Astrocyte (in vitro differentiated cells and primary cell): ENCODE measurements at regions not wholly inside any gene's neighbourhood (a gene's known extent, or its start where the extent isn't known, plus 50 kb on each side); places are given as distances from the start of the nearest gene placed in this dataset.

Experiments
- DNase-seq: peaks from one replicate; pipeline ENCODE4 v3.0.0-alpha.2; 2010; ENCODE audit warnings: low read depth
- FAIRE-seq: peaks from 2 replicates; lab custom pipeline; 2011; peaks lifted over from hg19 to GRCh38; lab: Jason Lieb, UNC
- H2AFZ ChIP-seq: 2 replicates; pipeline ENCODE4 v1.6.0; 2012; ENCODE audit warnings: low read depth, low read length, inconsistent platforms
- H3K27ac ChIP-seq: 2 replicates; pipeline ENCODE4 v1.5.1; 2011; ENCODE audit warnings: low read depth, low read length, inconsistent platforms
- H3K27me3 ChIP-seq: 2 replicates; pipeline ENCODE4 v1.6.0; 2011; ENCODE audit warnings: low read length, inconsistent platforms; ENCODE audit not compliant: insufficient read depth
- H3K36me3 ChIP-seq: 2 replicates; pipeline ENCODE4 v1.5.1; 2011; ENCODE audit warnings: low read length, inconsistent platforms; ENCODE audit not compliant: insufficient read depth
- H3K4me1 ChIP-seq: 2 replicates; pipeline ENCODE4 v1.5.1; 2011; ENCODE audit warnings: low read length, inconsistent platforms; ENCODE audit not compliant: insufficient read depth
- H3K4me2 ChIP-seq: 2 replicates; pipeline ENCODE4 v1.6.0; 2012; ENCODE audit warnings: low read length, inconsistent platforms
- H3K4me3 ChIP-seq: 2 replicates; pipeline ENCODE4 v1.5.1; 2011; ENCODE audit warnings: low read depth, mild to moderate bottlenecking, low read length, inconsistent platforms; ENCODE audit not compliant: insufficient read depth
- H3K79me2 ChIP-seq: 2 replicates; pipeline ENCODE4 v1.6.0; 2012; ENCODE audit warnings: mild to moderate bottlenecking, low read length, inconsistent platforms; ENCODE audit not compliant: insufficient read depth
- H3K9ac ChIP-seq: 2 replicates; pipeline ENCODE4 v1.6.0; 2012; ENCODE audit warnings: mild to moderate bottlenecking, low read length, inconsistent platforms
- H3K9me3 ChIP-seq: 2 replicates; pipeline ENCODE4 v1.5.1; 2012; ENCODE audit warnings: low read depth, mild to moderate bottlenecking, low read length, inconsistent platforms; ENCODE audit not compliant: insufficient read depth
- H4K20me1 ChIP-seq: 2 replicates; pipeline ENCODE4 v1.6.0; 2012; ENCODE audit warnings: low read length, inconsistent platforms; ENCODE audit not compliant: insufficient read depth
- H3K27ac Mint-ChIP-seq: one replicate; pipeline ENCODE4 v1.8.0; 2021; ENCODE audit warnings: mild to moderate bottlenecking, mixed read lengths; ENCODE audit not compliant: unreplicated experiment
- H3K27me3 Mint-ChIP-seq: one replicate; pipeline ENCODE4 v1.8.0; 2021; ENCODE audit warnings: low read depth, mixed read lengths; ENCODE audit not compliant: unreplicated experiment
- H3K36me3 Mint-ChIP-seq: one replicate; pipeline ENCODE4 v1.8.0; 2021; ENCODE audit warnings: low read depth, mixed read lengths; ENCODE audit not compliant: unreplicated experiment
- H3K4me1 Mint-ChIP-seq: one replicate; pipeline ENCODE4 v1.8.0; 2021; ENCODE audit warnings: low read depth, mixed read lengths; ENCODE audit not compliant: unreplicated experiment
- H3K4me3 Mint-ChIP-seq: one replicate; pipeline ENCODE4 v1.8.0; 2021; ENCODE audit warnings: mild to moderate bottlenecking, moderate library complexity, mixed read lengths; ENCODE audit not compliant: unreplicated experiment
- H3K9me3 Mint-ChIP-seq: one replicate; pipeline ENCODE4 v1.8.0; 2021; ENCODE audit warnings: mild to moderate bottlenecking, mixed read lengths; ENCODE audit not compliant: unreplicated experiment
- CTCF ChIP-seq: IDR thresholded peaks from 2 replicates; pipeline ENCODE4 v1.5.1; 2011; ENCODE audit warnings: low read depth, mild to moderate bottlenecking, inconsistent platforms, low read length, moderate library complexity; ENCODE audit not compliant: insufficient read depth
- EZH2 ChIP-seq: IDR thresholded peaks from 2 replicates; pipeline ENCODE4 v1.6.1; 2012; ENCODE audit warnings: mild to moderate bottlenecking, low read length, inconsistent platforms; ENCODE audit not compliant: insufficient read depth

DNA sequence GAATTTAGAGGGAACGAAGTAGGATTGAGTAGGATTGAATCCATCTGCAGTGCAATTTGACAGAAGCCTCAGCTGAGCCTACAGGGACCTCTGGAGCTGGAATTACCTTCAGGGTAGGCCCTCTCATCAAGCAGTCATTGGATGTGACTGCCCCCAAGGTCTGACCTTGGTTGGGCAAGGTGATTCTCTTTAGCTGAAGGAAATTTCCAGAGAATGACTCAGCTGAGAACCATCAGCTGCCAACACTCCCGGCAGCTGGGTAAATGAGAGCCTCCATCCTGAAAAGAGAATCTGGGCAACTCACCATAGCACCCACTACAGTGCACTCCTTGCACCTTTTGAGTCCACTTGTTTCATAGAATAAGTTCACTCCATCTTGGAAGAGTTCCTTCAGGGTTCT is 113.5 kb upstream of the MED13 start:
- H3K9me3 ChIP-seq, result peaks cover 5% of the 10 kb centered on the region

DNA sequence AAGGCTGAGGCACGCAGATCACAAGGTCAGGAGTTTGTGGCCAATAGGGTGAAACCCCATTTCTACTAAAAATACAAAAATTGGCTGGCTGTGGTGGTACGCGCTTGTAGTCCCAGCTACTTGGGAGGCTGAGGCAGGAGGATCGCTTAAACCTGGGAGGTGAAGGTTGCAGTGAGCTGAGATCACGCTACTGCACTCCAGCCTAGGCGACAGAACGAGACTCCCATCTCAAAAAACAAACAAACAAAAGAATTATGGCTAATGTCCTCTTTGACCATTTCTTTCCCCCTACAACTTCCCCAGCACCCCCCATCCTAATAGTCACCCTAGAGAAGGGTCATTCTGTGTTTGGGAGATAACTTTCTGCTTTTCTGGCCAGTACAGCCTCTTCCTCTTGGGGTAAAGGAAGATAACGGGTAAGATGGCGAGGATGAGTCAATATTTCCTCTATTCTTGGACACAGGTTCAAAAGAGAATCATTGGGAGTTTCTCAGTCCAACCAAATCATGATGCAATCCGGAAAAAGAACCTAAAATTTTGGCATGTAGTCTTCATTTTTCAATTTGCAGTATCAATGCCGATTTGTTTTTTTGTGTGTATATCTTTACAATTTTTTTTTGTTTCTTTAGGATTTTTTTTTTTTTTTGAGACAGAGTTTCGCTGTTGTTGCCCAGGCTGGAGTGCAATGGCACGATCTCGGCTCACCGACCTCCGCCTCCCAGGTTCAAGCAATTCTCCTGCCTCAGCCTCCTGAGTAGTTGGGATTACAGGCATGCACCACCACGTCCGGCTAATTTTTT is 107.6 kb upstream of the MED13 start:
- Histone ChIP-seq H3K9me3 (no peaks in the 10 kb centered on the region), H2AFZ (no peak overlapping the region), H3K4me1 (no peaks in the 10 kb centered on the region), H3K79me2 (no peaks in the 10 kb centered on the region), H3K9ac (no peak overlapping the region), H3K4me3 (no peak overlapping the region), H3K36me3 (no peaks in the 10 kb centered on the region), H3K4me2 (no peak overlapping the region), H3K27ac (no peak overlapping the region), H3K27me3 (no peaks in the 10 kb centered on the region), H4K20me1 (no peaks in the 10 kb centered on the region)
- H3K27me3 Mint-ChIP-seq, result no peaks in the 10 kb centered on the region
- FAIRE-seq, result no peak
- no peak overlapping the region for H3K27ac Mint-ChIP-seq
- no peak for DNase-seq
- no peak for TF ChIP-seq CTCF
- no peaks in the 10 kb centered on the region for H3K4me1 Mint-ChIP-seq
- no peak overlapping the region for H3K4me3 Mint-ChIP-seq
- no peaks in the 10 kb centered on the region for H3K36me3 Mint-ChIP-seq
- no peaks in the 10 kb centered on the region for H3K9me3 Mint-ChIP-seq

More for the DNA sequence above, 113.5 kb upstream of the MED13 start:
- H3K27me3 Mint-ChIP-seq, result no peaks in the 10 kb centered on the region
- H3K4me1 Mint-ChIP-seq, result peaks cover 8% of the 10 kb centered on the region
- no peaks in the 10 kb centered on the region for H3K9me3 Mint-ChIP-seq
- Histone ChIP-seq H3K36me3 (no peaks in the 10 kb centered on the region), H3K4me1 (peaks cover 7% of the 10 kb centered on the region), H3K27me3 (no peaks in the 10 kb centered on the region), H3K9ac (no peak overlapping the region), H4K20me1 (no peaks in the 10 kb centered on the region), H3K27ac (no peak overlapping the region), H3K4me3 (no peak overlapping the region), H2AFZ (no peak overlapping the region), H3K79me2 (no peaks in the 10 kb centered on the region), H3K4me2 (no peak overlapping the region)
- FAIRE-seq, result no peak
- H3K36me3 Mint-ChIP-seq, result no peaks in the 10 kb centered on the region
- peak; percentile 2 for DNase-seq
- no peak overlapping the region for H3K27ac Mint-ChIP-seq
- TF ChIP-seq EZH2, result no peak
- TF ChIP-seq CTCF, result no peak
- no peak overlapping the region for H3K4me3 Mint-ChIP-seq

GRCh38 chr17:62167076-62167475 is 102.0 kb upstream of the MED13 start:
- H3K4me3 Mint-ChIP-seq, result no peak overlapping the region
- FAIRE-seq, result no peak
- no peak for TF ChIP-seq EZH2
- TF ChIP-seq CTCF, result no peak

More at GRCh38 chr17:62167076-62167475, 102.0 kb upstream of the MED13 start:
- no peaks in the 10 kb centered on the region for H3K4me1 Mint-ChIP-seq
- H3K79me2 ChIP-seq, result no peaks in the 10 kb centered on the region
- H3K27ac Mint-ChIP-seq, result no peak overlapping the region
- H3K9me3 ChIP-seq, result no peaks in the 10 kb centered on the region
- H3K4me1 ChIP-seq, result no peaks in the 10 kb centered on the region
- no peaks in the 10 kb centered on the region for H4K20me1 ChIP-seq
- H2AFZ ChIP-seq, result no peak overlapping the region
- no peak for DNase-seq
- no peaks in the 10 kb centered on the region for H3K36me3 Mint-ChIP-seq
- H3K36me3 ChIP-seq, result no peaks in the 10 kb centered on the region
- no peak overlapping the region for H3K4me3 ChIP-seq
- H3K27me3 Mint-ChIP-seq, result no peaks in the 10 kb centered on the region
- peaks cover 3% of the 10 kb centered on the region for H3K27me3 ChIP-seq
- no peak overlapping the region for H3K9ac ChIP-seq
- H3K27ac ChIP-seq, result no peak overlapping the region
- no peaks in the 10 kb centered on the region for H3K9me3 Mint-ChIP-seq
- H3K4me2 ChIP-seq, result no peak overlapping the region
